ENCODE measurements at regions not wholly inside any gene's neighbourhood (a gene's known extent, or its start where the extent isn't known, plus 50 kb on each side); places are given as distances from the start of the nearest gene placed in this dataset.
"Not testable (repeated sequence)": the region's sequence is repeated elsewhere in the genome, so short reads cannot be mapped to it uniquely, and the experiment has no call there.

DNA sequence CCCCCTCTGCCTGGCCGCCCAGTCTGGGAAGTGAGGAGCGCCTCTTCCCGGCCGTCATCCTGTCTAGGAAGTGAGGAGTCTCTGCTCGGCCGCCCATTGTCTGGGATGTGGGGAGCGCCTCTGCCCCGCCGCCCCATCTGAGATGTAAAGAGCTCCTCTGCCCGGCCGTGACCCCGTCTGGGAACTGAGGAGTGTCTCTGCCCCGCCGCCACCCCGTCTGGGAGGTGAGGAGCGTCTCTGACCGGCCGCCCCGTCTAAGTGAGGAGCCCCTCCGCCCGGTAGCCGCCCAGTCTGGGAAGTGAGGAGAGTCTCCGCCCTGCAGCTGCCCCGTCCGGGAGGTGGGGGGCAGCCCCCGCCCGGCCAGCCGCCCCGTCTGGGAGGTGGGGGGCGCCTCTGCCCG lies 228.9 kb downstream of the RPIA start:
- H3K9ac ChIP-seq (ENCODE audit: control insufficient read depth, insufficient read depth, low read length); H3K79me2 ChIP-seq (ENCODE audit: control insufficient read depth, insufficient read depth, low read length); ATAC-seq; H3K4me1 ChIP-seq (ENCODE audit: control insufficient read depth, insufficient read depth, low read length); intact Hi-C loops (cut with micrococcal nuclease; ENCODE audit: unreplicated experiment); POLR2A ChIA-PET; H3K27me3 ChIP-seq (replicated peaks in 1 of 2; ENCODE audit: control insufficient read depth in 2 of 2, insufficient read depth in 2 of 2, low read length in 1 of 2); H2AFZ ChIP-seq (ENCODE audit: control insufficient read depth, low read depth, low read length); H3K4me2 ChIP-seq (ENCODE audit: control insufficient read depth, insufficient read depth); H3K27ac ChIP-seq (ENCODE audit: control insufficient read depth, insufficient read depth); FAIRE-seq; SMC1A ChIA-PET (ENCODE audit: uncharacterized antibody, unreplicated experiment); H3K9me3 ChIP-seq (replicated peaks; ENCODE audit: control insufficient read depth, insufficient read depth, low read length); H3K4me3 ChIP-seq; H3K36me3 ChIP-seq (ENCODE audit: control insufficient read depth in 2 of 2, insufficient read depth in 2 of 2, low read length in 1 of 2); BruUV-seq (replicated peaks); CTCF ChIA-PET; DNase-seq (ENCODE audit: low read depth, low spot score); RAD21 ChIA-PET (ENCODE audit: unreplicated experiment); H4K20me1 ChIP-seq (ENCODE audit: control insufficient read depth, insufficient read depth); in situ Hi-C loops (cut with MboI): not testable (repeated sequence)
- WGBS (ENCODE audit: insufficient coverage, insufficient replicate concordance, low lambda C conversion rate, missing lambda C conversion rate): no CpG with 5 or more reads among the region's 31 CpGs

- Histone ChIP-seq H3K9me3 (replicated peaks; ENCODE audit: control insufficient read depth, insufficient read depth, low read length) (no peaks in the 10 kb centered on the region), H3K4me1 (ENCODE audit: control insufficient read depth, insufficient read depth, low read length) (no peaks in the 10 kb centered on the region), H3K79me2 (ENCODE audit: control insufficient read depth, insufficient read depth, low read length) (no peaks in the 10 kb centered on the region), H2AFZ (ENCODE audit: control insufficient read depth, low read depth, low read length) (no peak overlapping the region), H3K36me3 (ENCODE audit: control insufficient read depth in 2 of 2, insufficient read depth in 2 of 2, low read length in 1 of 2) (no peaks in the 10 kb centered on the region), H3K27ac (ENCODE audit: control insufficient read depth, insufficient read depth) (no peak overlapping the region), H3K4me2 (ENCODE audit: control insufficient read depth, insufficient read depth) (no peak overlapping the region), H3K4me3 (no peak overlapping the region), H4K20me1 (ENCODE audit: control insufficient read depth, insufficient read depth) (no peaks in the 10 kb centered on the region), H3K27me3 (replicated peaks in 1 of 2; ENCODE audit: control insufficient read depth in 2 of 2, insufficient read depth in 2 of 2, low read length in 1 of 2) (no peaks in the 10 kb centered on the region), H3K9ac (ENCODE audit: control insufficient read depth, insufficient read depth, low read length) (no peak overlapping the region)
- in situ Hi-C loops (cut with MboI) (no loop called here), intact Hi-C loops (cut with micrococcal nuclease; ENCODE audit: unreplicated experiment) (no loop called here)
- BruUV-seq (replicated peaks): no TSS peak
- WGBS (ENCODE audit: insufficient coverage, insufficient replicate concordance, low lambda C conversion rate, missing lambda C conversion rate): 100% methylated on average over 1 of the region's 1 CpG
- no peak for FAIRE-seq
- ChIA-PET SMC1A (ENCODE audit: uncharacterized antibody, unreplicated experiment) (no interaction called here), POLR2A (no interaction called here), RAD21 (ENCODE audit: unreplicated experiment) (no interaction called here), CTCF (no interaction called here)
- no peak for DNase-seq (ENCODE audit: low read depth, low spot score)
- no peak for ATAC-seq
- TF ChIP-seq JUND (IDR thresholded peaks at IDR 0.05; ENCODE audit: low read depth, low read length): no peak
- TF ChIP-seq, protein P1, sequence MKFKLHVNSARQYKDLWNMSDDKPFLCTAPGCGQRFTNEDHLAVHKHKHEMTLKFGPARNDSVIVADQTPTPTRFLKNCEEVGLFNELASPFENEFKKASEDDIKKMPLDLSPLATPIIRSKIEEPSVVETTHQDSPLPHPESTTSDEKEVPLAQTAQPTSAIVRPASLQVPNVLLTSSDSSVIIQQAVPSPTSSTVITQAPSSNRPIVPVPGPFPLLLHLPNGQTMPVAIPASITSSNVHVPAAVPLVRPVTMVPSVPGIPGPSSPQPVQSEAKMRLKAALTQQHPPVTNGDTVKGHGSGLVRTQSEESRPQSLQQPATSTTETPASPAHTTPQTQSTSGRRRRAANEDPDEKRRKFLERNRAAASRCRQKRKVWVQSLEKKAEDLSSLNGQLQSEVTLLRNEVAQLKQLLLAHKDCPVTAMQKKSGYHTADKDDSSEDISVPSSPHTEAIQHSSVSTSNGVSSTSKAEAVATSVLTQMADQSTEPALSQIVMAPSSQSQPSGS (IDR thresholded peaks at IDR 0.05; ENCODE audit: low read length): no peak
- no peak for TF ChIP-seq KAT2A (conservative IDR thresholded peaks at IDR 0.05; ENCODE audit: control insufficient read depth, low read depth, low read length)
- TF ChIP-seq NBN (IDR thresholded peaks at IDR 0.05): no peak
These were observed 233.1 kb downstream of the RPIA start for GRCh38 chr2:88924533-88924932.
